Neuronal stem cell (in vitro differentiated cells): ENCODE measurements at regions not wholly inside any gene's neighbourhood (a gene's known extent, or its start where the extent isn't known, plus 50 kb on each side); places are given as distances from the start of the nearest gene placed in this dataset.

Source experiments
- DNase-seq: peaks from one replicate; pipeline ENCODE4 v3.0.0-alpha.2; 2013; ENCODE audit warnings: low spot score
- H2AFZ ChIP-seq: one replicate; pipeline ENCODE4 v1.6.1; 2013; ENCODE audit warnings: mild to moderate bottlenecking, low read length, inconsistent platforms
- H2AK5ac ChIP-seq: 2 replicates; pipeline ENCODE4 v1.6.1; 2013; ENCODE audit warnings: low read depth, mild to moderate bottlenecking, inconsistent platforms, low read length, moderate library complexity, mixed read lengths
- H2BK120ac ChIP-seq: 2 replicates; pipeline ENCODE4 v1.6.1; 2013; ENCODE audit warnings: low read depth, mild to moderate bottlenecking, inconsistent platforms, low read length, moderate library complexity, mixed read lengths
- H2BK12ac ChIP-seq: one replicate; pipeline ENCODE4 v1.6.1; 2013; ENCODE audit warnings: low read length, inconsistent platforms
- H2BK15ac ChIP-seq: 2 replicates; pipeline ENCODE4 v1.6.1; 2013; ENCODE audit warnings: mild to moderate bottlenecking, low read length, inconsistent platforms, mixed read lengths
- H2BK5ac ChIP-seq: one replicate; pipeline ENCODE4 v1.6.1; 2013; ENCODE audit warnings: inconsistent platforms, mild to moderate bottlenecking, low read length, moderate library complexity
- H3K14ac ChIP-seq: one replicate; pipeline ENCODE4 v1.6.1; 2013; ENCODE audit warnings: low read length, inconsistent platforms
- H3K18ac ChIP-seq: 2 replicates; pipeline ENCODE4 v1.6.1; 2013; ENCODE audit warnings: low read length, inconsistent platforms
- H3K23ac ChIP-seq: 2 replicates; pipeline ENCODE4 v1.6.1; 2013; ENCODE audit warnings: low read depth, mild to moderate bottlenecking, mixed read lengths, low read length, inconsistent platforms; ENCODE audit not compliant: poor library complexity
- H3K27ac ChIP-seq: replicated peaks from 3 replicates; pipeline ENCODE4 v1.5.1; 2013; ENCODE audit warnings: low read length, inconsistent platforms
- H3K27me3 ChIP-seq, 3 experiments: 2 replicates each; pipeline ENCODE4 v1.6.1; 2013; ENCODE audit warnings: low read length in 3 of 3, mild to moderate bottlenecking in 2 of 3, inconsistent platforms in 1 of 3, low read depth in 1 of 3, mixed read lengths in 1 of 3, moderate library complexity in 1 of 3; ENCODE audit not compliant: control insufficient read depth in 3 of 3, insufficient read depth in 3 of 3
- H3K36me3 ChIP-seq, 2 donors: replicated peaks in 1 of 2; 2 replicates each; pipeline ENCODE4 v1.6.1; 2013; ENCODE audit warnings: low read length in 2 of 2; ENCODE audit not compliant: control insufficient read depth in 2 of 2, insufficient read depth in 2 of 2
- H3K4ac ChIP-seq: 2 replicates; pipeline ENCODE4 v1.6.1; 2013; ENCODE audit warnings: inconsistent platforms, mild to moderate bottlenecking, low read length, moderate library complexity
- H3K4me1 ChIP-seq, 2 donors: 1 replicate in 1 of 2; 2 replicates in 1 of 2; pipeline ENCODE4 v1.6.1; 2013; ENCODE audit warnings: low read length in 2 of 2, low read depth in 1 of 2; ENCODE audit not compliant: control insufficient read depth in 2 of 2, insufficient read depth in 1 of 2
- H3K4me2 ChIP-seq: one replicate; pipeline ENCODE4 v1.6.1; 2013; ENCODE audit warnings: mild to moderate bottlenecking, low read length, inconsistent platforms; ENCODE audit not compliant: insufficient read depth, poor library complexity, severe bottlenecking
- H3K4me3 ChIP-seq, 2 donors: 2 replicates each; pipeline ENCODE4 v1.5.1; 2013; ENCODE audit warnings: low read length in 2 of 2, mild to moderate bottlenecking in 2 of 2, inconsistent platforms in 1 of 2, moderate library complexity in 1 of 2
- H3K79me1 ChIP-seq: one replicate; pipeline ENCODE4 v1.6.1; 2013; ENCODE audit warnings: low read depth, mild to moderate bottlenecking, inconsistent platforms, low read length, moderate library complexity
- H3K9ac ChIP-seq: one replicate; pipeline ENCODE4 v1.6.1; 2013; ENCODE audit warnings: mild to moderate bottlenecking, low read depth, low read length, inconsistent platforms; ENCODE audit not compliant: poor library complexity
- H3K9me3 ChIP-seq, 2 donors: replicated peaks in 1 of 2; 2 replicates each; pipeline versions ENCODE3 to v1.6.1; 2013; ENCODE audit warnings: low read length in 2 of 2, mild to moderate bottlenecking in 2 of 2, inconsistent platforms in 1 of 2, low read depth in 1 of 2, mixed read lengths in 1 of 2, moderate library complexity in 1 of 2; ENCODE audit not compliant: control insufficient read depth in 2 of 2, insufficient read depth in 1 of 2
- H4K8ac ChIP-seq: one replicate; pipeline ENCODE4 v1.6.1; 2013; ENCODE audit warnings: low read depth, mild to moderate bottlenecking, inconsistent platforms, low read length, moderate library complexity
- H4K91ac ChIP-seq: one replicate; pipeline ENCODE4 v1.6.1; 2013; ENCODE audit warnings: low read length, low read depth, mild to moderate bottlenecking, inconsistent platforms; ENCODE audit not compliant: poor library complexity
- WGBS, 2 donors: extraction: QIAGEN DNeasy Blood & Tissue Kit; methylation state at CpG; one replicate each; pipeline ENCODE4 v1.1.7; 2013; ENCODE audit warnings: missing lambda C conversion rate in 2 of 2, mixed read lengths in 1 of 2; ENCODE audit not compliant: insufficient read length in 2 of 2, insufficient replicate concordance in 1 of 2; ENCODE audit errors: extremely low coverage in 2 of 2; 5-methylcytosine and 5-hydroxymethylcytosine counted together

- H3K9ac ChIP-seq, result no peak overlapping the region
- no peak overlapping the region for H2BK12ac ChIP-seq
- no peak overlapping the region for H4K91ac ChIP-seq
- H4K8ac ChIP-seq, result no peak overlapping the region
- H3K79me1 ChIP-seq, result no peaks in the 10 kb centered on the region
- no peak overlapping the region for H3K14ac ChIP-seq
- no peaks in the 10 kb centered on the region for H3K4me1 ChIP-seq
- no peaks in the 10 kb centered on the region for H3K36me3 ChIP-seq
- no peak overlapping the region for H3K27ac ChIP-seq
- no peak overlapping the region for H3K4me3 ChIP-seq
- no peak overlapping the region for H2BK15ac ChIP-seq
- no peak overlapping the region for H2BK5ac ChIP-seq
- H2AFZ ChIP-seq, result no peak overlapping the region
- no peak overlapping the region for H3K18ac ChIP-seq
- WGBS, 2 donors, result no CpG with 5 or more reads among the region's 5 CpGs
- no peak overlapping the region for H2BK120ac ChIP-seq
- H3K23ac ChIP-seq, result no peak overlapping the region
- H3K4me2 ChIP-seq, result no peak overlapping the region
- no peak overlapping the region for H2AK5ac ChIP-seq
- no peak overlapping the region for H3K4ac ChIP-seq
- DNase-seq, result no peak
- peaks cover 2 to 11% of the 10 kb centered on the region in 2 donors for H3K9me3 ChIP-seq
- no peaks in the 10 kb centered on the region for H3K27me3 ChIP-seq
Measured at GRCh38 chr2:104236491-104236890, 617.4 kb upstream of the POU3F3 start.

GRCh38 chr2:104240984-104241383, 612.9 kb upstream of the POU3F3 start:
- H3K4me2 ChIP-seq, result no peak overlapping the region
- no peak overlapping the region for H3K18ac ChIP-seq
- no peak overlapping the region for H3K27ac ChIP-seq
- H2BK12ac ChIP-seq, result no peak overlapping the region
- no peaks in the 10 kb centered on the region for H3K4me1 ChIP-seq
- H3K4ac ChIP-seq, result no peak overlapping the region
- no peak overlapping the region for H2BK15ac ChIP-seq
- no peaks in the 10 kb centered on the region for H3K79me1 ChIP-seq
- no peak overlapping the region for H4K8ac ChIP-seq
- H3K23ac ChIP-seq, result no peak overlapping the region
- H3K4me3 ChIP-seq, result no peak overlapping the region
- H2AK5ac ChIP-seq, result no peak overlapping the region
- no peak overlapping the region for H3K14ac ChIP-seq
- no peaks in the 10 kb centered on the region for H3K27me3 ChIP-seq
- no peak overlapping the region for H4K91ac ChIP-seq
- H3K9ac ChIP-seq, result no peak overlapping the region
- H2AFZ ChIP-seq, result no peak overlapping the region
- DNase-seq, result no peak
- no peak overlapping the region for H2BK5ac ChIP-seq
- H2BK120ac ChIP-seq, result no peak overlapping the region
- H3K9me3 ChIP-seq, result peaks cover 2 to 24% of the 10 kb centered on the region in 2 donors
- H3K36me3 ChIP-seq, result no peaks in the 10 kb centered on the region

GRCh38 chr2:104249629-104250028, 604.3 kb upstream of the POU3F3 start:
- no peak for DNase-seq

GRCh38 chr2:104250635-104251034, 603.3 kb upstream of the POU3F3 start:
- Histone ChIP-seq H3K79me1 (no peaks in the 10 kb centered on the region), H2BK5ac (no peak overlapping the region), H2AK5ac (no peak overlapping the region), H3K4ac (no peak overlapping the region), H3K18ac (no peak overlapping the region), H3K9ac (no peak overlapping the region), H3K27ac (no peak overlapping the region), H3K14ac (no peak overlapping the region), H3K23ac (no peak overlapping the region), H4K8ac (no peak overlapping the region), H3K4me1 (peaks cover 0 to 4% of the 10 kb centered on the region in 2 donors), H3K4me2 (no peak overlapping the region), H3K36me3 (no peaks in the 10 kb centered on the region), H2BK15ac (no peak overlapping the region), H4K91ac (no peak overlapping the region), H2BK12ac (no peak overlapping the region), H3K9me3 (peaks cover 0 to 5% of the 10 kb centered on the region in 2 donors), H2AFZ (no peak overlapping the region), H3K4me3 (no peak overlapping the region), H2BK120ac (no peak overlapping the region), H3K27me3 (no peaks in the 10 kb centered on the region)
- DNase-seq, result no peak
- no CpG with 5 or more reads among the region's 2 CpGs for WGBS, 2 donors

More at GRCh38 chr2:104249629-104250028, 604.3 kb upstream of the POU3F3 start:
- Histone ChIP-seq H3K4me1 (peaks cover 0 to 4% of the 10 kb centered on the region in 2 donors), H2BK12ac (no peak overlapping the region), H3K9ac (no peak overlapping the region), H2BK15ac (no peak overlapping the region), H3K27ac (no peak overlapping the region), H3K4me2 (no peak overlapping the region), H3K14ac (no peak overlapping the region), H2BK120ac (no peak overlapping the region), H3K36me3 (no peaks in the 10 kb centered on the region), H4K91ac (no peak overlapping the region), H3K27me3 (no peaks in the 10 kb centered on the region), H3K23ac (no peak overlapping the region), H3K9me3 (peaks cover 0 to 5% of the 10 kb centered on the region in 2 donors), H4K8ac (no peak overlapping the region), H3K4ac (no peak overlapping the region), H2AFZ (peak overlapping the region; percentile 53), H2AK5ac (no peak overlapping the region), H3K18ac (no peak overlapping the region), H2BK5ac (no peak overlapping the region), H3K4me3 (no peak overlapping the region), H3K79me1 (no peaks in the 10 kb centered on the region)
- no CpG with 5 or more reads among the region's 4 CpGs for WGBS, 2 donors
